ENCODE measurements at regions not wholly inside any gene's neighbourhood (a gene's known extent, or its start where the extent isn't known, plus 50 kb on each side); places are given as distances from the start of the nearest gene placed in this dataset.

GRCh38 chr6:23969344-23969743 is 156.7 kb upstream of the NRSN1 start:
- Histone ChIP-seq H2AFZ (ENCODE audit: low read depth, low read length) (no peak overlapping the region), H3K4me1 (ENCODE audit: control insufficient read depth, extremely low read depth, insufficient read depth, low read length) (no peaks in the 10 kb centered on the region), H3K9me3 (replicated peaks; ENCODE audit: control insufficient read depth, insufficient read depth, low read length) (no peaks in the 10 kb centered on the region), H3K27me3 (ENCODE audit: control insufficient read depth in 2 of 2, insufficient read depth in 2 of 2, low read length in 2 of 2) (no peaks in the 10 kb centered on the region), H3K27ac (ENCODE audit: insufficient read depth, low read depth, low read length) (no peak overlapping the region), H3K9me1 (replicated peaks; ENCODE audit: control insufficient read depth, extremely low read depth, insufficient read depth, low read length) (no peaks in the 10 kb centered on the region), H3K4me3 (replicated peaks in 1 of 3; ENCODE audit: insufficient read depth in 1 of 3, low read depth in 1 of 3, low read length in 3 of 3) (no peak overlapping the region), H3K79me2 (ENCODE audit: control insufficient read depth, insufficient read depth, low read length) (no peaks in the 10 kb centered on the region), H4K20me1 (replicated peaks; ENCODE audit: control insufficient read depth, extremely low read depth, insufficient read depth, low read length) (no peaks in the 10 kb centered on the region), H3K9ac (replicated peaks; ENCODE audit: extremely low read depth, insufficient read depth, low read length) (no peak overlapping the region), H3K4me2 (ENCODE audit: insufficient read depth, low read length) (no peak overlapping the region), H3K36me3 (ENCODE audit: control insufficient read depth in 2 of 2, extremely low read depth in 1 of 2, insufficient read depth in 2 of 2, low read length in 2 of 2) (no peaks in the 10 kb centered on the region)
- dilution Hi-C loops (cut with MboI; ENCODE audit: extremely low pct_ligation_motif_present, low sequenced_read_pairs): no loop called here
- TF ChIP-seq MYC (IDR thresholded peaks at IDR 0.05; ENCODE audit: low read depth, low read length): no peak
- TF ChIP-seq, protein P1, sequence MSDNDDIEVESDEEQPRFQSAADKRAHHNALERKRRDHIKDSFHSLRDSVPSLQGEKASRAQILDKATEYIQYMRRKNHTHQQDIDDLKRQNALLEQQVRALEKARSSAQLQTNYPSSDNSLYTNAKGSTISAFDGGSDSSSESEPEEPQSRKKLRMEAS (IDR thresholded peaks at IDR 0.05; ENCODE audit: insufficient read depth, insufficient read length): no peak
- no peak for TF ChIP-seq FOS (IDR thresholded peaks at IDR 0.05; ENCODE audit: borderline replicate concordance, insufficient read depth, low read length)
- TF ChIP-seq JUN (IDR thresholded peaks at IDR 0.05; ENCODE audit: borderline replicate concordance, insufficient read depth, insufficient read length, low read depth): no peak
- TF ChIP-seq, protein P2, sequence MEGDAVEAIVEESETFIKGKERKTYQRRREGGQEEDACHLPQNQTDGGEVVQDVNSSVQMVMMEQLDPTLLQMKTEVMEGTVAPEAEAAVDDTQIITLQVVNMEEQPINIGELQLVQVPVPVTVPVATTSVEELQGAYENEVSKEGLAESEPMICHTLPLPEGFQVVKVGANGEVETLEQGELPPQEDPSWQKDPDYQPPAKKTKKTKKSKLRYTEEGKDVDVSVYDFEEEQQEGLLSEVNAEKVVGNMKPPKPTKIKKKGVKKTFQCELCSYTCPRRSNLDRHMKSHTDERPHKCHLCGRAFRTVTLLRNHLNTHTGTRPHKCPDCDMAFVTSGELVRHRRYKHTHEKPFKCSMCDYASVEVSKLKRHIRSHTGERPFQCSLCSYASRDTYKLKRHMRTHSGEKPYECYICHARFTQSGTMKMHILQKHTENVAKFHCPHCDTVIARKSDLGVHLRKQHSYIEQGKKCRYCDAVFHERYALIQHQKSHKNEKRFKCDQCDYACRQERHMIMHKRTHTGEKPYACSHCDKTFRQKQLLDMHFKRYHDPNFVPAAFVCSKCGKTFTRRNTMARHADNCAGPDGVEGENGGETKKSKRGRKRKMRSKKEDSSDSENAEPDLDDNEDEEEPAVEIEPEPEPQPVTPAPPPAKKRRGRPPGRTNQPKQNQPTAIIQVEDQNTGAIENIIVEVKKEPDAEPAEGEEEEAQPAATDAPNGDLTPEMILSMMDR (IDR thresholded peaks at IDR 0.05; ENCODE audit: extremely low read depth in 1 of 2, insufficient read depth in 1 of 2, low read depth in 1 of 2, low read length in 2 of 2): no peak
- TF ChIP-seq POLR2AphosphoS5 (IDR thresholded peaks at IDR 0.05; ENCODE audit: insufficient read depth, low read depth, low read length): no peak
- CTCF ChIA-PET: no interaction called here
- intact Hi-C loops (cut with micrococcal nuclease): no loop called here
- DNase-seq (ENCODE audit: low read depth, low spot score) (no peak), FAIRE-seq (no peak)
- BruUV-seq (replicated peaks): no TSS peak
- POLR2A ChIA-PET: no interaction called here

- peaks cover 1% of the 10 kb centered on the region for H3K9me3 ChIP-seq (replicated peaks; ENCODE audit: control insufficient read depth, insufficient read depth, low read length)
- H3K4me3 ChIP-seq (replicated peaks in 1 of 3; ENCODE audit: insufficient read depth in 1 of 3, low read depth in 1 of 3, low read length in 3 of 3): no peak overlapping the region
- no peaks in the 10 kb centered on the region for H3K4me1 ChIP-seq (ENCODE audit: control insufficient read depth, extremely low read depth, insufficient read depth, low read length)
- ChIA-PET POLR2A (no interaction called here), CTCF (no interaction called here)
- dilution Hi-C loops (cut with MboI; ENCODE audit: extremely low pct_ligation_motif_present, low sequenced_read_pairs) (no loop called here), intact Hi-C loops (cut with micrococcal nuclease) (no loop called here)
- H3K27me3 ChIP-seq (ENCODE audit: control insufficient read depth in 2 of 2, insufficient read depth in 2 of 2, low read length in 2 of 2): no peaks in the 10 kb centered on the region
- H3K9ac ChIP-seq (replicated peaks; ENCODE audit: extremely low read depth, insufficient read depth, low read length): no peak overlapping the region
- no peaks in the 10 kb centered on the region for H3K36me3 ChIP-seq (ENCODE audit: control insufficient read depth in 2 of 2, extremely low read depth in 1 of 2, insufficient read depth in 2 of 2, low read length in 2 of 2)
- BruUV-seq (replicated peaks): no TSS peak
- no peaks in the 10 kb centered on the region for H3K79me2 ChIP-seq (ENCODE audit: control insufficient read depth, insufficient read depth, low read length)
- TF ChIP-seq EZH2 (IDR thresholded peaks at IDR 0.05; ENCODE audit: borderline replicate concordance, low read depth, low read length, severe bottlenecking) (no peak), POLR2AphosphoS5 (IDR thresholded peaks at IDR 0.05; ENCODE audit: insufficient read depth, low read depth, low read length) (no peak), GATA2 (IDR thresholded peaks at IDR 0.05; ENCODE audit: insufficient read depth, insufficient read length, low read depth, low read length) (no peak), FOS (IDR thresholded peaks at IDR 0.05; ENCODE audit: borderline replicate concordance, insufficient read depth, low read length) (no peak)
- TF ChIP-seq, protein P2 (IDR thresholded peaks at IDR 0.05; ENCODE audit: extremely low read depth in 1 of 2, insufficient read depth in 1 of 2, low read depth in 1 of 2, low read length in 2 of 2): no peak
- no peaks in the 10 kb centered on the region for H3K9me1 ChIP-seq (replicated peaks; ENCODE audit: control insufficient read depth, extremely low read depth, insufficient read depth, low read length)
- H4K20me1 ChIP-seq (replicated peaks; ENCODE audit: control insufficient read depth, extremely low read depth, insufficient read depth, low read length): no peaks in the 10 kb centered on the region
- H3K4me2 ChIP-seq (ENCODE audit: insufficient read depth, low read length): no peak overlapping the region
- DNase-seq (ENCODE audit: low read depth, low spot score): no peak
- no peak for FAIRE-seq
- H3K27ac ChIP-seq (ENCODE audit: insufficient read depth, low read depth, low read length): no peak overlapping the region
- no peak overlapping the region for H2AFZ ChIP-seq (ENCODE audit: low read depth, low read length)
Observed at GRCh38 chr6:23977706-23978105, 148.3 kb upstream of the NRSN1 start.
